ENCODE measurements at regions not wholly inside any gene's neighbourhood (a gene's known extent, or its start where the extent isn't known, plus 50 kb on each side); places are given as distances from the start of the nearest gene placed in this dataset.

DNA sequence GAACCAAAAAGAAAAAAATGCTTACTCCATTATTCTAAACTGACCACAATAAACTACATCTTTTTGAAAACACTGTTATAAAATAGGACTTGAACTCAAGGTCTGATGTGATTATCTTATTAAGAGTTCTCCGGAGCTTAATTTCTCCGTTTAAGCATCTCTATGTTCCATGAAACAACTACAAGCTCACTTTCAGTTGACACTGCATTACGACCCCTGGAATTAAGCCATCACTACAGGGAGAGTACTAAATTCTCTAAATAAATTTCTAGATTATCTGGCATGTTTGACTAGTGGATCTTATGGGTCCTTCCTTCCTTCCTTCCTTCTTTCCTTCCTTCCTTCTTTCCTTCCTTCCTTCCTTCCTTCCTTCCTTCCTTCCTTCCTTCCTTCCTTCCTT lies 249.0 kb downstream of the IKZF2 start:
- TF ChIP-seq POLR2AphosphoS5 (IDR thresholded peaks at IDR 0.05) (no peak), EP300 (IDR thresholded peaks at IDR 0.05) (no peak), POLR2A (IDR thresholded peaks at IDR 0.05) (no peak)
- TF ChIP-seq, protein P1, sequence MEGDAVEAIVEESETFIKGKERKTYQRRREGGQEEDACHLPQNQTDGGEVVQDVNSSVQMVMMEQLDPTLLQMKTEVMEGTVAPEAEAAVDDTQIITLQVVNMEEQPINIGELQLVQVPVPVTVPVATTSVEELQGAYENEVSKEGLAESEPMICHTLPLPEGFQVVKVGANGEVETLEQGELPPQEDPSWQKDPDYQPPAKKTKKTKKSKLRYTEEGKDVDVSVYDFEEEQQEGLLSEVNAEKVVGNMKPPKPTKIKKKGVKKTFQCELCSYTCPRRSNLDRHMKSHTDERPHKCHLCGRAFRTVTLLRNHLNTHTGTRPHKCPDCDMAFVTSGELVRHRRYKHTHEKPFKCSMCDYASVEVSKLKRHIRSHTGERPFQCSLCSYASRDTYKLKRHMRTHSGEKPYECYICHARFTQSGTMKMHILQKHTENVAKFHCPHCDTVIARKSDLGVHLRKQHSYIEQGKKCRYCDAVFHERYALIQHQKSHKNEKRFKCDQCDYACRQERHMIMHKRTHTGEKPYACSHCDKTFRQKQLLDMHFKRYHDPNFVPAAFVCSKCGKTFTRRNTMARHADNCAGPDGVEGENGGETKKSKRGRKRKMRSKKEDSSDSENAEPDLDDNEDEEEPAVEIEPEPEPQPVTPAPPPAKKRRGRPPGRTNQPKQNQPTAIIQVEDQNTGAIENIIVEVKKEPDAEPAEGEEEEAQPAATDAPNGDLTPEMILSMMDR (IDR thresholded peaks at IDR 0.05): no peak
- no peaks in the 10 kb centered on the region for H3K36me3 ChIP-seq
- H3K27me3 ChIP-seq: no peaks in the 10 kb centered on the region
- H3K4me1 ChIP-seq: no peaks in the 10 kb centered on the region
- no peak overlapping the region for H3K27ac ChIP-seq
- intact Hi-C loops (cut with DNase I): no loop called here
- no peak overlapping the region for H3K4me3 ChIP-seq
- WGBS, 2 donors: 66 to 79% methylated on average over 3 of the region's 3 CpGs
- no peak for DNase-seq
- no peaks in the 10 kb centered on the region for H3K9me3 ChIP-seq

DNA sequence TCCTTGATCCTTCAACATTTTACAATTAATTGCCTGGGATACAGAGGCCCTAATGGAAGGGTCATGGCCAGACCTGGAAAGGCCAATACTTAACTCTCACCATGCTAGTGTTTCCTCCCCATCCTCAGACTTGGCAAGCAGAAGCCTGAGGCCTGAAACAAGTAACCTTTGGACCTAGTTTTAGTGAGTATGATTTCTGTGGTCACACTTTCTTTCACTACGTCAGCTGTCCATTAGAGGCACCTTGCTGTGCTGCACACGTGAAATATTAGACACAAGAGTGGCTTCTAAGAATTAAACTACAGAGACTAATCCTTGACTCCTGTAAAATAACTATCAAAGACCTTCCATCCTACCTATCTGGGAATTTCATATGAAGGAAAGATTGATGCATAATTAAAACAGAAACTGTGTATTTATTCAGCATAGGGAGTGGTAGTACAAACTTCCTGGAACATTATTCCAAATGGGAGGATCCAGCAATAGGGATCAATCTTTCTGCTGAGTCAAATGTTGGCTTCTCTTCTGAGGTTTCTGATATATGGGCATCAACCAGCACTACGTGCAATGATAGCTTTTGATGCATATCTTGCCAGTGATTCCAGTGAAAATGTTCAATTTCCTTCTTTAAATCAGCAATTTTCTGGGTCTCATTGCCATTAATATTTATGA lies 249.7 kb downstream of the IKZF2 start:
- DNase-seq: no peak
- H3K9me3 ChIP-seq: no peaks in the 10 kb centered on the region
- H3K27me3 ChIP-seq: no peaks in the 10 kb centered on the region
- WGBS, 2 donors: 16 to 64% methylated on average over 3 of the region's 3 CpGs
- no peak overlapping the region for H3K4me3 ChIP-seq
- TF ChIP-seq EP300 (IDR thresholded peaks at IDR 0.05) (no peak), POLR2AphosphoS5 (IDR thresholded peaks at IDR 0.05) (no peak), POLR2A (IDR thresholded peaks at IDR 0.05) (no peak)
- TF ChIP-seq, protein P1 (IDR thresholded peaks at IDR 0.05): no peak
- intact Hi-C loops (cut with DNase I): no loop called here
- H3K27ac ChIP-seq: no peak overlapping the region
- no peaks in the 10 kb centered on the region for H3K36me3 ChIP-seq
- H3K4me1 ChIP-seq: no peaks in the 10 kb centered on the region

DNA sequence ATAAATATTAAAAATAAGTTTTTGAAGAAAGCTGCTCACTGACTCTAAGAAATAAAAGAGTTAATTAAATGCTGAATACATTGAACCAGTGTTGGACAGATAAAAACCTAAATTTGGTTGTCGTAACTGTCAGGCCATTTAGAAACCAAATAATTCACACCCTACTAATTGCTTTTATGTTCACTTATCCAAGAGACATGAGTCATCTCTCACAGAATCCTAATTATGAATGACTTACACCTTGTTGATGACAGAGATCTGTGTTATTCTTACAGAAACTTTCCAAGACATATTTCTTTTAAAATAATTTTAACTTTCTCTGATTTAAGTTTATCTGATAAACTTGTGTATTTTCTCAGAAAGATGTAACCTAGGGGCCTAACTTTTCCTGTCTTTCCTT lies 250.7 kb downstream of the IKZF2 start:
- no peaks in the 10 kb centered on the region for H3K36me3 ChIP-seq
- intact Hi-C loops (cut with DNase I): no loop called here
- TF ChIP-seq, protein P1 (IDR thresholded peaks at IDR 0.05): no peak
- TF ChIP-seq EP300 (IDR thresholded peaks at IDR 0.05): no peak
- TF ChIP-seq POLR2AphosphoS5 (IDR thresholded peaks at IDR 0.05): no peak
- no peak for TF ChIP-seq POLR2A (IDR thresholded peaks at IDR 0.05)
- DNase-seq: no peak
- no peak overlapping the region for H3K4me3 ChIP-seq
- H3K9me3 ChIP-seq: no peaks in the 10 kb centered on the region
- no peaks in the 10 kb centered on the region for H3K27me3 ChIP-seq
- no peaks in the 10 kb centered on the region for H3K4me1 ChIP-seq
- WGBS, 2 donors: 42 to 67% methylated on average over 1 of the region's 1 CpG
- no peak overlapping the region for H3K27ac ChIP-seq

DNA sequence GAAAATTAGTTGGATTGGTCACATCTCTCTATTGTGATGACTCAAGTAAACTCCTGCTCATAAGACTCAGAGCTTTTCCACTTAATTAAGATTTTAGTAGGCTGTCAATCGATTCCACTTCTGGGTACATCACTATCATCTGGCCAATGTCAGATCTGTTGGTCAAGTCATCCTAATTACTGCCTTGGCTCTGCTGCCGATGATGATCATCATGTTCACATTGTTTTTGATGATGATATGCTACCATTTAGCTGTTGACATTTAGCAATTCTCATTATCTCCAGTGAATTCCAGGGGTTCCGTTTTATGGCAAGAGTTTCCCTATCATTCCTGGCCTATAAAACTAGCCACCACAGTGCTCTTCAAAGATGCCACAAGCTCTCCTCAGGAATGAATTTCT lies 253.4 kb downstream of the IKZF2 start:
- H3K27me3 ChIP-seq: no peaks in the 10 kb centered on the region
- no peaks in the 10 kb centered on the region for H3K36me3 ChIP-seq
- DNase-seq: no peak
- intact Hi-C loops (cut with DNase I): no loop called here
- no peak overlapping the region for H3K27ac ChIP-seq
- WGBS, 2 donors: 92 to 93% methylated on average over 3 of the region's 3 CpGs
- no peaks in the 10 kb centered on the region for H3K4me1 ChIP-seq
- TF ChIP-seq, protein P1 (IDR thresholded peaks at IDR 0.05): no peak
- TF ChIP-seq POLR2AphosphoS5 (IDR thresholded peaks at IDR 0.05): no peak
- TF ChIP-seq EP300 (IDR thresholded peaks at IDR 0.05): no peak
- TF ChIP-seq POLR2A (IDR thresholded peaks at IDR 0.05): no peak
- no peaks in the 10 kb centered on the region for H3K9me3 ChIP-seq
- no peak overlapping the region for H3K4me3 ChIP-seq

DNA sequence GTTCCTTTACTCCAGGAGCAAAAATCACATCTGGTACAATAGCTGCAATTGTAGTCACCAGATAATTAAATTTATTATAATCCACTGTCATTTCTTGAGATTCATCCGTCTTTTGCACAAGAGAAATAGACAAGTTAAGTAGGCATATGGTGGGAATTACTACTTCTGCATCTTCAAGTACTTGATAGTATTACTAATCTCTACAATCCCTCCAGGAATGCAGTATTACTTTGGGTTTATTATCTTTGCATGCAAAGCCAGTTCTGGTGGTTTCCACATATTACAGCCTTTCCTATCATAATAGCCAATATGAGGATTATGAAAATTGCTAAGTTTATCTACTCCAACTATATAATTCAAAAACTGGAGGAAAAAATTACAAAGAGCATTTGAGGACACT lies 254.1 kb downstream of the IKZF2 start:
- 88% methylated on average over 1 of the region's 1 CpG for WGBS, 2 donors
- Histone ChIP-seq H3K27ac (no peak overlapping the region), H3K4me3 (no peak overlapping the region), H3K9me3 (no peaks in the 10 kb centered on the region), H3K27me3 (no peaks in the 10 kb centered on the region), H3K4me1 (no peaks in the 10 kb centered on the region), H3K36me3 (no peaks in the 10 kb centered on the region)
- intact Hi-C loops (cut with DNase I): no loop called here
- DNase-seq: no peak
- TF ChIP-seq POLR2A (IDR thresholded peaks at IDR 0.05) (no peak), POLR2AphosphoS5 (IDR thresholded peaks at IDR 0.05) (no peak), EP300 (IDR thresholded peaks at IDR 0.05) (no peak)
- TF ChIP-seq, protein P1 (IDR thresholded peaks at IDR 0.05): no peak
